ENCODE measurements at regions not wholly inside any gene's neighbourhood (a gene's known extent, or its start where the extent isn't known, plus 50 kb on each side); places are given as distances from the start of the nearest gene placed in this dataset.
"Not testable (repeated sequence)": the region's sequence is repeated elsewhere in the genome, so short reads cannot be mapped to it uniquely, and the experiment has no call there.

DNA sequence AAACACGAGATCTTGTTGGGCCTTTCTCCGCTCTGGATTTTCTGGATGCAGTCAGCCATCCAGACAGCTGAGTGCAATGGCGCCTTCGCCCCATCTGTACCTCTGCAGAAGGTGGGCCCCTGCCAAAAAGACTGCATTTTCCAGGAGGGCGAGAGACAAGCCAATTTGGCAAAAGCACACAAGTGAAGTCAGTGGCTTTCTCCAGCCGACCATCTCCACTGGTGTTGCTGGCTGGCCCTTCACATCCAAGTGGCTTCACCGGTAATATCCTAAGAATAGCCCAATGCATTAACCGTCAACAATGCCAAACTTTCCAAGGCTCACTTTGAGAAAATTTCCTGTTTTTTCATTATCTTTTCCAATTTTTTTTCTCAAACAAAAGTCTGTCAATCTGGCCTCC lies 96.2 kb upstream of the MXRA5 start:
- Histone ChIP-seq H3K4me3 (no peak overlapping the region), H3K27me3 (no peaks in the 10 kb centered on the region), H3K9me3 (no peaks in the 10 kb centered on the region), H3K4me1 (no peaks in the 10 kb centered on the region), H3K36me3 (no peaks in the 10 kb centered on the region), H3K27ac (no peak overlapping the region)
- ATAC-seq (no peak), DNase-seq (no peak)
- TF ChIP-seq POLR2A (IDR thresholded peaks at IDR 0.05) (no peak), CTCF (IDR thresholded peaks at IDR 0.05 in 4 of 5, conservative IDR thresholded peaks at IDR 0.05 in 1 of 5) (no peak)
- in situ Hi-C loops (cut with MboI; ENCODE audit: low sequenced_read_pairs in 4 of 4): no loop called here
- intact Hi-C loops (cut with DNase I; ENCODE audit: low total_unique reads): no loop called here

- H3K4me1 ChIP-seq: no peaks in the 10 kb centered on the region
- H3K4me3 ChIP-seq: no peak overlapping the region
- ATAC-seq (no peak), DNase-seq (no peak)
- in situ Hi-C loops (cut with MboI; ENCODE audit: low sequenced_read_pairs in 4 of 4): no loop called here
- H3K9me3 ChIP-seq: no peaks in the 10 kb centered on the region
- H3K27ac ChIP-seq: no peak overlapping the region
- TF ChIP-seq POLR2A (IDR thresholded peaks at IDR 0.05) (no peak), CTCF (IDR thresholded peaks at IDR 0.05 in 4 of 5, conservative IDR thresholded peaks at IDR 0.05 in 1 of 5) (no peak)
- no peaks in the 10 kb centered on the region for H3K36me3 ChIP-seq
- H3K27me3 ChIP-seq: no peaks in the 10 kb centered on the region
- intact Hi-C loops (cut with DNase I; ENCODE audit: low total_unique reads): no loop called here
Observed at GRCh38 chrX:3440981-3441380, 94.5 kb upstream of the MXRA5 start.

DNA sequence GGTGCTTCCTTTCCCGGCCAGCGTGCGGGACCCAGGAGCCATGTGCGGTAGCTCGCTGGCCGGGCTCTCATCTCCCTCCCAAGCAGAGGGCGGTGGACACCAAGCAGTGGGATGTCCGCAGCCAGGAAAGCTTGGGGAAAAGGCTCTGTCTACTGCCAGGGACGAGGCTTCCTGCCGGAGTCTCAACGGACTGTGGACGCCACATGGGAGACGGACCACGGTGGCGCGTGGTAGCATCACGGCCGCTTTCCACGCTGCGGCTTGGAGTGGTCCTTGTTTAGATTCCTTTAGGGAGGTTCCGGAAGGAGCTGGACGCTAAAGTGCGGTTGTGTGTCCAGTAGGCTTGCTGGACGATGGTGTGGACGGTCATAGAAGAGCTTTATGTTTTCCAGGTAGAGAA lies 89.5 kb upstream of the MXRA5 start:
- H3K36me3 ChIP-seq; H3K4me3 ChIP-seq; intact Hi-C loops (cut with DNase I; ENCODE audit: low total_unique reads); ATAC-seq; H3K27ac ChIP-seq; in situ Hi-C loops (cut with MboI; ENCODE audit: low sequenced_read_pairs in 4 of 4); DNase-seq; H3K9me3 ChIP-seq; H3K4me1 ChIP-seq; H3K27me3 ChIP-seq: not testable (repeated sequence)

DNA sequence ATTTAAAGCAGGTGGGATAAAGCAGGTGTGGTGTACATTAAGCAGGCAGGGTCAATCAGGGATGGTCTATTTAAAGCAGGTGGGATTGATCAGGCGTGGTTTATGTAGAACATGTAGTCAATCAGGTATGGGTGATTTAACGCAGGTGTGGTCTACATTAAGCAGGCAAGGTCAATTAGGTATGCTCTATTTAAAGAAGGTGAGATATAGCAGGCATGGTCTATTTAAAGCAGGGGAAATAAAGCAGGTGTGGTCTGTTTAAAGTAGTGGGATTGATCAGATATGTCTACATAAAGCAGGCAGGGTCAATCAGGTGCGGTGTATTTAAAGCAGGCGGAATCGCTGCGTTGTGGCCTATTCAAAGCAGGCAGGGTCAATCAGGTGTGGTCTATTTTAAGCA lies 88.6 kb upstream of the MXRA5 start:
- TF ChIP-seq POLR2A (IDR thresholded peaks at IDR 0.05): no peak
- TF ChIP-seq CTCF (IDR thresholded peaks at IDR 0.05 in 4 of 5, conservative IDR thresholded peaks at IDR 0.05 in 1 of 5): no peak
- in situ Hi-C loops (cut with MboI; ENCODE audit: low sequenced_read_pairs in 4 of 4) (no loop called here), intact Hi-C loops (cut with DNase I; ENCODE audit: low total_unique reads) (no loop called here)
- no peaks in the 10 kb centered on the region for H3K27me3 ChIP-seq
- H3K27ac ChIP-seq: no peak overlapping the region
- no peak overlapping the region for H3K4me3 ChIP-seq
- ATAC-seq: no peak
- no peaks in the 10 kb centered on the region for H3K9me3 ChIP-seq
- no peaks in the 10 kb centered on the region for H3K4me1 ChIP-seq
- no peaks in the 10 kb centered on the region for H3K36me3 ChIP-seq
- DNase-seq: no peak

DNA sequence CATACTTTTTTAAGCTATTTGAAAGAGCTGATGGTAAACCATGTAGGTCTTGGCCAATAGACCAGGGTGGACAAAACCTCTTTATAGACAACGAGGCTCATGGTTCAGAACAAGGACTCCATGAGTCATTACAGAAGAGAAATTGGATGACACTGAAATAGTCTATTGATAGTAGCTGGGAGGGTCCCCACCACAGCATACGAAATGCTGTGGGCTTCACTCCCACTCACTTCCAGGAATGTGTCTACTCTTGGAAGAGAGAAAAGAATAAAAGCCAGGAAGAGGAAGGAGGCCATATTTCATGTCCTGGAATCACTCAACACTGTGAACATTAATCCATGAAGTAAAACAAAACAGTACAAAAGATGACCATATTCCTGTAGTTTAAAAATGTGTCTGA lies 82.3 kb upstream of the MXRA5 start:
- Histone ChIP-seq H3K27me3 (no peaks in the 10 kb centered on the region), H3K36me3 (no peaks in the 10 kb centered on the region), H3K4me1 (no peaks in the 10 kb centered on the region), H3K4me3 (no peak overlapping the region), H3K9me3 (no peaks in the 10 kb centered on the region), H3K27ac (no peak overlapping the region)
- intact Hi-C loops (cut with DNase I; ENCODE audit: low total_unique reads) (no loop called here), in situ Hi-C loops (cut with MboI; ENCODE audit: low sequenced_read_pairs in 4 of 4) (no loop called here)
- no peak for TF ChIP-seq POLR2A (IDR thresholded peaks at IDR 0.05)
- ATAC-seq (no peak), DNase-seq (no peak)

DNA sequence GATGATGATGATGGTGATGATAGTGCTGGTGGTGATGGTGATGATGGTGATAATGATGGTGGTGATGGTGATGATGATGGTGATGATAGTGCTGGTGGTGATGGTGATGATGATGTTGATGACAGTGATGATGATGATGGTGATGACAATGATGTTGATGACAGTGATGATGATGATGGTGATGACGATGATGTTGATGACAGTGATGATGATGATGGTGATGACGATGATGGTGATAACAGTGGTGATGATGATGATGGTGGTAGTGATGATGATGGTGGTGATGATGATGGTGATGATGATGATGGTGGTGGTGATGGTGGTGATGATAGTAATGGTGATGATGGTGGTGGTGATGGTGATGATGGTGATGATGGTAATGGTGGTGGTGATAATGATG lies 80.1 kb upstream of the MXRA5 start:
- no peak overlapping the region for H3K4me3 ChIP-seq
- ATAC-seq (no peak), DNase-seq (no peak)
- no peak overlapping the region for H3K27ac ChIP-seq
- no peaks in the 10 kb centered on the region for H3K27me3 ChIP-seq
- no peaks in the 10 kb centered on the region for H3K9me3 ChIP-seq
- TF ChIP-seq CTCF (IDR thresholded peaks at IDR 0.05 in 4 of 5, conservative IDR thresholded peaks at IDR 0.05 in 1 of 5) (no peak), POLR2A (IDR thresholded peaks at IDR 0.05) (no peak)
- intact Hi-C loops (cut with DNase I; ENCODE audit: low total_unique reads): no loop called here
- in situ Hi-C loops (cut with MboI; ENCODE audit: low sequenced_read_pairs in 4 of 4): no loop called here
- no peaks in the 10 kb centered on the region for H3K36me3 ChIP-seq
- no peaks in the 10 kb centered on the region for H3K4me1 ChIP-seq

All from gastrocnemius medialis (tissue), 4 donors.